ENCODE measurements at regions not wholly inside any gene's neighbourhood (a gene's known extent, or its start where the extent isn't known, plus 50 kb on each side); places are given as distances from the start of the nearest gene placed in this dataset.

- TF ChIP-seq RUNX1 (IDR thresholded peaks at IDR 0.05; ENCODE audit: low read depth) = no peak
- peak; percentile 48 for TF ChIP-seq RBM25 (IDR thresholded peaks at IDR 0.05; ENCODE audit: low read depth, low read length, severe bottlenecking)
- no peak for TF ChIP-seq ZNF124 (CRISPR knock-in tag; IDR thresholded peaks at IDR 0.05)
- no peak for TF ChIP-seq RBFOX2 (IDR thresholded peaks at IDR 0.05; ENCODE audit: low read depth, low read length)
- TF ChIP-seq CBX8 (IDR thresholded peaks at IDR 0.05; ENCODE audit: borderline replicate concordance, extremely low read depth, low read depth, low read length, poor library complexity, severe bottlenecking) = no peak
- TF ChIP-seq C11orf30 (IDR thresholded peaks at IDR 0.05; ENCODE audit: low read depth) = peak; percentile 91
- TF ChIP-seq SREBF2 (CRISPR knock-in tag; IDR thresholded peaks at IDR 0.05) = no peak
- TF ChIP-seq STAT5B (CRISPR knock-in tag; IDR thresholded peaks at IDR 0.05) = no peak
- TF ChIP-seq BMI1 (IDR thresholded peaks at IDR 0.05; ENCODE audit: low read length) = no peak
- TF ChIP-seq MCM3 (IDR thresholded peaks at IDR 0.05) = no peak
- no peak for TF ChIP-seq MCM7 (IDR thresholded peaks at IDR 0.05)
- no peak for TF ChIP-seq ZNF398 (CRISPR knock-in tag; IDR thresholded peaks at IDR 0.05)
- no peak for TF ChIP-seq NR2C1 (IDR thresholded peaks at IDR 0.05)
- no peak for TF ChIP-seq NR2C1 (tag; IDR thresholded peaks at IDR 0.05)
- no peak for TF ChIP-seq XRCC4 (IDR thresholded peaks at IDR 0.05; ENCODE audit: extremely low read depth, insufficient read depth, insufficient read length)
- TF ChIP-seq ZBTB1 (CRISPR knock-in tag; IDR thresholded peaks at IDR 0.05; ENCODE audit: borderline replicate concordance, low read depth) = no peak
- no peak for TF ChIP-seq GABPB1 (CRISPR knock-in tag; IDR thresholded peaks at IDR 0.05)
- no peak for TF ChIP-seq DNMT1 (IDR thresholded peaks at IDR 0.05)
- TF ChIP-seq KDM1A (IDR thresholded peaks at IDR 0.05) = 0 out of 4 replicates have a peak, but pooled peaks have one; percentile 29
- TF ChIP-seq, protein P1, sequence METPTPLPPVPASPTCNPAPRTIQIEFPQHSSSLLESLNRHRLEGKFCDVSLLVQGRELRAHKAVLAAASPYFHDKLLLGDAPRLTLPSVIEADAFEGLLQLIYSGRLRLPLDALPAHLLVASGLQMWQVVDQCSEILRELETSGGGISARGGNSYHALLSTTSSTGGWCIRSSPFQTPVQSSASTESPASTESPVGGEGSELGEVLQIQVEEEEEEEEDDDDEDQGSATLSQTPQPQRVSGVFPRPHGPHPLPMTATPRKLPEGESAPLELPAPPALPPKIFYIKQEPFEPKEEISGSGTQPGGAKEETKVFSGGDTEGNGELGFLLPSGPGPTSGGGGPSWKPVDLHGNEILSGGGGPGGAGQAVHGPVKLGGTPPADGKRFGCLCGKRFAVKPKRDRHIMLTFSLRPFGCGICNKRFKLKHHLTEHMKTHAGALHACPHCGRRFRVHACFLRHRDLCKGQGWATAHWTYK (CRISPR knock-in tag; IDR thresholded peaks at IDR 0.05) = no peak
- peak; percentile 79; the same call in 1 of the 2 replicates for TF ChIP-seq MAFK (IDR thresholded peaks at IDR 0.05; ENCODE audit: low read length)
- TF ChIP-seq YBX1 (IDR thresholded peaks at IDR 0.05) = no peak
- TF ChIP-seq ZNF146 (CRISPR knock-in tag; IDR thresholded peaks at IDR 0.05; ENCODE audit: unreplicated experiment) = no peak
- no peak for TF ChIP-seq ZNF41 (CRISPR knock-in tag; conservative IDR thresholded peaks at IDR 0.05)
- no peak for TF ChIP-seq BRCA1 (IDR thresholded peaks at IDR 0.05)
- TF ChIP-seq BRCA1 (CRISPR knock-in tag; IDR thresholded peaks at IDR 0.05) = no peak
- no peak for TF ChIP-seq TGIF2 (CRISPR knock-in tag; IDR thresholded peaks at IDR 0.05)
- TF ChIP-seq DEAF1 (CRISPR knock-in tag; IDR thresholded peaks at IDR 0.05) = no peak
- TF ChIP-seq ZNF133 (CRISPR knock-in tag; IDR thresholded peaks at IDR 0.05) = no peak
- no peak for TF ChIP-seq CEBPB (tag; IDR thresholded peaks at IDR 0.05)
Measured at GRCh38 chr6:67875877-67876383, 759.2 kb upstream of the ADGRB3 start (continued).

Measured in K562 (cell line).